Stimulated activated memory B cell treated with anti-CD40 and anti-IgM and Interleukin-4, amounts not matched to agents 10 μg/mL and 1 μg/mL and 100 μg/mL, for 72 hours (primary cell): ENCODE measurements at regions not wholly inside any gene's neighbourhood (a gene's known extent, or its start where the extent isn't known, plus 50 kb on each side); places are given as distances from the start of the nearest gene placed in this dataset.

ENCODE experiments used
- ATAC-seq: fragments of 150-1000 bp; cut with Tn5 transposase; 2 replicates; pipeline ENCODE4 v1.10.0; 2021
- H3K27ac Mint-ChIP-seq: one replicate; pipeline ENCODE4 v1.8.0; 2022; ENCODE audit warnings: mild to moderate bottlenecking, mixed read lengths
- H3K27me3 Mint-ChIP-seq: one replicate; pipeline ENCODE4 v1.8.0; 2022; ENCODE audit warnings: mixed read lengths
- H3K36me3 Mint-ChIP-seq: one replicate; pipeline ENCODE4 v1.8.0; 2022; ENCODE audit warnings: mixed read lengths
- H3K4me1 Mint-ChIP-seq: one replicate; pipeline ENCODE4 v1.8.0; 2022; ENCODE audit warnings: mixed read lengths
- H3K4me3 Mint-ChIP-seq: one replicate; pipeline ENCODE4 v1.8.0; 2022; ENCODE audit warnings: mild to moderate bottlenecking, moderate library complexity, mixed read lengths
- H3K9me3 Mint-ChIP-seq: one replicate; pipeline ENCODE4 v1.8.0; 2022; ENCODE audit warnings: mixed read lengths

DNA sequence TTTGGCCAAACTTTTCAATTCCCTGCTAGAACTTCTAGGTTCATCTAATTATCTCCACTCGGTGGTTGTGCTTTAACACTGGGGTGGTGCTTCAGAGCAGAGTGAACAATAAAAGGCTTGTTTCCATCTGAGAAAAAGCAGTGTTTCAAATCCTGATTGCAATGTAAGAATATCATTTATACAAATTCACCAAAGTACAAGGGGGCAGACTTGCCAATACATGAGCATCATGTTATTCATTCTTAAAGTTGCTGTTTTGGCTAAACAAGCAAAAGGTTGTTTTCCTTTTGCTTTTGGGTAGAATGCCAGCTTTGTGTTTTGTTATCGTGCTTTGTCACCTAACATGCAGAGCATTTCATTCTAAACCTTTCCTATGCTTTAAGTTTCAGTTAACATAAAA lies 78.5 kb upstream of the UBAC2 start:
- H3K9me3 Mint-ChIP-seq = peaks cover 5% of the 10 kb centered on the region
- H3K4me1 Mint-ChIP-seq = peaks cover 33% of the 10 kb centered on the region
- H3K36me3 Mint-ChIP-seq = peaks cover 4% of the 10 kb centered on the region
- no peak overlapping the region for H3K4me3 Mint-ChIP-seq
- peaks cover 35% of the 10 kb centered on the region for H3K27me3 Mint-ChIP-seq
- no peak for ATAC-seq
- no peak overlapping the region for H3K27ac Mint-ChIP-seq

DNA sequence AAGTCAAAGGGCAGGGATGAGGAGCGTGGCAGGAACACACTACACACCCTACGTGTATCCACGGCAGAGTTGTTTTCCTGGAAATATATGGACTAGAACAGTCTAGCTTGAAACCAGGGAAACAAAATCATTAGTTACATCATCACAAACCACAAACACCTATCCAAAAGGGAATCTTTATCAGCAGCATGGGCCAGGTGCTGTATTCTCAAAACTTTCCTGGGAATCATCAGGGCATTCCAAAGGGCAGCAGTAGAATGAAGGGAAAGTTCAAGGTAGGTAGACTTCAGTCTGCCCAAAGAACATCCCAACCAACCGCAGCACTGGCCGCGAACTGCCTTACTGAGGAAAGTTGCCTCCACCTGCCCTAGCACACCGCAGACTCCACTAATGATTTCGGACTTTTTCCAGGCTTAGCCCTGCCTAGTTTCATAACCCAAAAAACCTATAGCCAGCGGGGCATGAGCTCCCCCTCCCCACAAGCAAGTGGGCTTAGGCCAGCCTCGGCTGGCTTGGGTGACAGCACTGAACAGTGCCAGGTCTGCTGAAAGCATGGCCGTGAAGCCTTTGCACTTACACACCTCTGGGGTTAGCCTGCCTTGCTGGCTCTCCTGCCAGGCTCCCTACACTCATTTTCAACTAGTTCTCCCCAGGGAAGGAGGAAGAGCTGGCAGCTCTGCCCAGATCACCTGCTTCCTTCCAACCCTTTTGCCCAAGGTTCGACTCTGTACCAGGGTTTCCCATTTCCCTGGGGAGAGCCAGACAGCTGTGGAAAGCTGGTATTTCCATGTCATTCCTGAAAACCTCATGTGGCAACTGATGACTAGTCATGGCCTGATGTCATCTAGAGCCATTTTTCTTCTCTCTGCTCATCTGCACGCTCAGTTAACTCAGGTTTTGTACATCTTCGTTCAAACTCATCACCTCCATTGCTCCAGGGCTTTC lies 77.3 kb upstream of the UBAC2 start:
- Mint-ChIP-seq H3K27me3 (peaks cover 35% of the 10 kb centered on the region), H3K4me3 (no peak overlapping the region), H3K9me3 (peaks cover 5% of the 10 kb centered on the region), H3K36me3 (peaks cover 4% of the 10 kb centered on the region), H3K27ac (no peak overlapping the region), H3K4me1 (peaks cover 33% of the 10 kb centered on the region)
- ATAC-seq = no peak

DNA sequence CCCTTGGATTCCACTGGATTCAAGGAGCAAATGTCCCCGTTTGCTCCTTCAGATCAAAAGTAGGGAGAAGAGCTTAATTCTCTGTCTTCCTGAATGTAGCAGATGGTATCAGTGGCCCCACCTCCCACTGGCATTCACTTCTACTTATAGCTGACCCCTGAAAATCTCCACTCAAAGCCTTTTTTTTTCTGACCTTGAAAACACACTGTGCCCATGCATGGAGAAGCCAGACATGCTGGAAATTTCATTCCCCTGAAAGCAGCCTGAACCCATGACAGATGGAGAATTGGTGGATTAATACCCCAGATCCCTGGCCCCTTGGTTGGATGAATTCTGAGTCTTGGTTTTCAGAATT lies 76.6 kb upstream of the UBAC2 start:
- no peak for ATAC-seq
- Mint-ChIP-seq H3K9me3 (peaks cover 5% of the 10 kb centered on the region), H3K27me3 (peaks cover 35% of the 10 kb centered on the region), H3K27ac (peak overlapping the region; percentile 53), H3K4me3 (no peak overlapping the region), H3K36me3 (peaks cover 4% of the 10 kb centered on the region), H3K4me1 (peaks cover 33% of the 10 kb centered on the region)

DNA sequence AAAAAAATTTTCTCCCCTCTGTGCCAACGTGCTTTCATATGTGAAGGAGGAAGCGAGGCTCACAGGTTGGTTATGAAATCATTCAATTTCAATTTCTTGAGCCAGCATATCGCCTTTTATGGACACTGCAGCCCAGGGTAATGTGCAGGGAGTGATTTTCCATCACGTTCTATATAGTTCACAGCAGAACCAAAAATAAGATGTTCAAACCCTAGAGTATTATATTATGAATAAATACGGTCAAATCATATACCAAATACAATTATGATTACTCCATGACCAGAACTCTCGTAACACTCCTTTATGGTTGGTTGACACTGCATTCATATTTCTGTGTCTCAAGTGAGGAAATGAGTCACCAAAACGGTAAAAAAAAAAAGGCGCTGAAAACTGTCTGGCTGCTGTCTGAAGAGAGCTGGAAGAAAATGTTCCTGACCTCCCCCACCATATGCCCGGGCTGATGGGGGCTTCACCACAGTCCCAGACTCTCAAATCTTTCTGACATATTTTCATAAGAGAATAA lies 75.8 kb upstream of the UBAC2 start:
- peaks cover 30% of the 10 kb centered on the region for H3K4me1 Mint-ChIP-seq
- peaks cover 35% of the 10 kb centered on the region for H3K27me3 Mint-ChIP-seq
- ATAC-seq = peak; percentile 85
- H3K27ac Mint-ChIP-seq = peak overlapping the region; percentile 53
- peak overlapping the region; percentile 52 for H3K4me3 Mint-ChIP-seq
- H3K36me3 Mint-ChIP-seq = peaks cover 4% of the 10 kb centered on the region
- H3K9me3 Mint-ChIP-seq = peaks cover 5% of the 10 kb centered on the region

DNA sequence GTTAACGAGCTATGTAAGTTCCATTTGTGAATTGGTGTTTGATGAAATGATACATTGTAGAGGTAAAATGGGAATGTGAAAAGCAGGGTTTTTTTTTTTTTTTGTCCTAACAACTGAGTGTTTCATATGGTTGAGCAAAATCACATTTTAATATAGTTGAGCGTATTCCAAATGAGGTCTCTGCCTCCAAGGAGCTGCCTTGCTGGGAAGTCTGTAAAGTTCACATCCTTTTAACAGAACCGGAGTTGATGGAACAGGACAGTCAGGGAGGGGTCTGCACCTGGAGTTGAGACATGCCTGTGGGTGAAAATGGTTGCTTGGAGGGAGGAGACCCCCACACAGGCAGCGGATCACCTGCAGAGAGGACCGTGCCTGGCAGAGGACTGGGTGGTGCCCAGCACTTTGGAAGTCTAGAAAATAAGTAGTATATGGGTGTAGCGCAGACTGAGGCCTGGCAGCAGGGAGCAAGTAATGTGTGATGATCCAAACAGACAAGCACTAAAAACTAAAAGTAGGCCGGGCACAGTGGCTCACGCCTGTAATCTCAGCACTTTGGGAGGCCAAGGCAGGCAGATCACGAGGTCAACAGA lies 75.2 kb upstream of the UBAC2 start:
- no peak for ATAC-seq
- Mint-ChIP-seq H3K9me3 (peaks cover 2% of the 10 kb centered on the region), H3K4me3 (peak overlapping the region; percentile 52), H3K4me1 (peaks cover 24% of the 10 kb centered on the region), H3K36me3 (peaks cover 2% of the 10 kb centered on the region), H3K27me3 (peaks cover 35% of the 10 kb centered on the region), H3K27ac (peak overlapping the region; percentile 53)

DNA sequence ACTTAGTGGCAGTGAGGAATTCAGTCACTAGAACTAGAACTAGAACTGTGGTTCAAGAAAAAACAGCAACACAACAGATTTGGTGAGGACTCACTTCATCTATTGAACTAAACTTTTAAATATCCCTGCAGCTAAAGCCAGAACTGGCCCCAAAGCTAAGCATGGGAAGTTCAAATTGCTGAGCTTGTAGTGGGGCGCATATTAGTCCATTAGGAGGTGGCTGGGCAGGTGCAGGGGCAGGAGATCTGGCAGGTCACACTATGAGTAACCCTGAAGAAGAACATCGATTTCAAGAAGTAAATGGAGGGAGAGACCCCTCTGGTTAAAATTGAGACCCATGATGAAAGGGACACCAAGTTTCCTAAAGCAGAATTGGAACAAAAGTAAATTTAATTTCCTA lies 73.8 kb upstream of the UBAC2 start:
- ATAC-seq = no peak
- Mint-ChIP-seq H3K9me3 (no peaks in the 10 kb centered on the region), H3K36me3 (no peaks in the 10 kb centered on the region), H3K4me1 (peaks cover 21% of the 10 kb centered on the region), H3K27me3 (peaks cover 35% of the 10 kb centered on the region), H3K27ac (no peak overlapping the region), H3K4me3 (no peak overlapping the region)

DNA sequence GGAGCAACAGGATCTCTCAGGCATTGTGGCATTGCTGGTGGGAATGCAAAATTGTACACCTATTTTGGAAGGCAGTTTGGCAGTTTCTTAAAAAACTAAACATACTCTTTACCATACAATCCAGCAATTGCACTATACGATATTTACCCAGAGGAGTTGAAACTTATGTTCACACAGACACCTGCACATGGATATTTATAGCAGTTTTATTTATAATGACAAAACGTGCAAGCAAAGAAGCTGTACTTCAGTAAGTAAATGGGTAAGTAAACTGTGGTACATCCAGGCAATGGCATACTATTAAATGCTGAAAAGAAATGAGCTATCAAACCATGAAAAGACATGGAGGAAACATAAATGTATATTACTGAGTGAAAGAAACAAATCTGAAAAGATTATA lies 71.6 kb upstream of the UBAC2 start:
- no peak for ATAC-seq
- no peak overlapping the region for H3K27ac Mint-ChIP-seq

DNA sequence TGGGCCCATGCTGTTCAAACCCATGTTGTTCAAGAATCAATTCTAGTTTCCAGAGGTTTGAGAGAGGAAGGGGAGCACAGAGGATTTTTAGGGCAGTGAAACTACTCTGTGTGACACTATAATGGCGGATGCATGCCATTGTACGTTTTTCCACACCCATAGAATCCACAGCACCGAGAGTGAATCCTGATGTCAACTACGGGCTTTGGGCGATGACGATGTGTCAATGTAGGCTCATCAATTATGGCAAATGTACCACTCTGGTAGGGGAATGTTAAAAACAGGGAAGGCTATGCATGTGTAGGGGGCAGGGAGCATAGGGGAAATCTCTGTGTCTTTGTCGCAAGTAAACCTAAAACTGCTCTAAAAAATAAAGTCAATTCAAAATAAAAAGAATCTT lies 70.7 kb upstream of the UBAC2 start:
- H3K27ac Mint-ChIP-seq = no peak overlapping the region
- H3K27me3 Mint-ChIP-seq = peaks cover 16% of the 10 kb centered on the region
- no peaks in the 10 kb centered on the region for H3K36me3 Mint-ChIP-seq
- peaks cover 7% of the 10 kb centered on the region for H3K4me1 Mint-ChIP-seq
- no peak overlapping the region for H3K4me3 Mint-ChIP-seq
- ATAC-seq = no peak
- H3K9me3 Mint-ChIP-seq = no peaks in the 10 kb centered on the region

More for the DNA sequence above, 71.6 kb upstream of the UBAC2 start:
- peaks cover 24% of the 10 kb centered on the region for H3K27me3 Mint-ChIP-seq
- no peak overlapping the region for H3K4me3 Mint-ChIP-seq
- peaks cover 16% of the 10 kb centered on the region for H3K4me1 Mint-ChIP-seq
- H3K36me3 Mint-ChIP-seq = no peaks in the 10 kb centered on the region
- no peaks in the 10 kb centered on the region for H3K9me3 Mint-ChIP-seq

DNA sequence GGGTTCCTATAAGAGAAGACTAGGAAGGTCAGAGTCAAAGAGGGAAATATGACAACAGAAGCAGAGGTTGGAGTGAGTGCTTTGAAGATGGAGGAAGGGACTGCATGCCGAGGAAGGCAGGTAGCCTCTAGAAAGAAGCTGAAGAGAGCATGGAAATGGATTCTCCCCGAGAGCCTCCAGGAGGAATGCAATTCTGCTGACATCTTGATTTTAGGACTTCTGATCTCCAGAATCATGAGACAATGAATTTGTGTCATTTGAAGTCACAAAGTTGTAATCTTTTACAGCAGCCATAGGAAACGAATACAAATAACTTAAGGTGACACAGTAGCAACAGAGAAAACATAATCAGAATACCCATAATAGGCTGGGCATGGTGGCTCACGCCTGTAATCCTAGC lies 69.2 kb upstream of the UBAC2 start:
- ATAC-seq = no peak
- Mint-ChIP-seq H3K27me3 (peaks cover 9% of the 10 kb centered on the region), H3K9me3 (no peaks in the 10 kb centered on the region), H3K4me1 (no peaks in the 10 kb centered on the region), H3K4me3 (no peak overlapping the region), H3K27ac (no peak overlapping the region), H3K36me3 (no peaks in the 10 kb centered on the region)

DNA sequence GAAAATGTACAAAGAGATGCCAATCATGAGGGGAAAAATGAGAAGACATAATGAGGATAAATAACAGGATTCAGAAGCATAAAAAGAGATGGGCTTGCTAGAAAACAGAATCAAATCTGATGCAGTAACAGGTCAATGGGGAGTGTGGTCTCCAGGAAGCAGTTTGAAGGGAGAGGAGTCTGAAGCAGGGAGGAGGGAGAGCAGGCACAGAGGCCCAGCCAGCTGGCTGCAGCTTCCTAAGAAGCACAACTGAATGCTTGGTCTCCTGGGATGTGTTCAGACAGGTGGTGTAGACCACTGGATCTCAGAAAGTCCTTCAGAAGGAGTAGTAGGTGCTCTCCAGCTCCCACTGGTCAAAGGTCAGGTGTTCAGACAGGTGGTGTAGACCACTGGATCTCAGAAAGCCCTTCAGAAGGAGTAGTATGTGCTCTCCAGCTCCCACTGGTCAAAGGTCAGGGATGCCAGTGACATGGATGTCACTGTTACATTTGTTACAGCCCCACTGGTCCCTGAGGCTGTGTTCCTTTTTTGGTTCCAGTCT lies 68.3 kb upstream of the UBAC2 start:
- ATAC-seq = no peak
- H3K4me3 Mint-ChIP-seq = no peak overlapping the region
- peaks cover 9% of the 10 kb centered on the region for H3K27me3 Mint-ChIP-seq
- H3K27ac Mint-ChIP-seq = no peak overlapping the region
- no peaks in the 10 kb centered on the region for H3K36me3 Mint-ChIP-seq
- H3K4me1 Mint-ChIP-seq = no peaks in the 10 kb centered on the region
- H3K9me3 Mint-ChIP-seq = no peaks in the 10 kb centered on the region

DNA sequence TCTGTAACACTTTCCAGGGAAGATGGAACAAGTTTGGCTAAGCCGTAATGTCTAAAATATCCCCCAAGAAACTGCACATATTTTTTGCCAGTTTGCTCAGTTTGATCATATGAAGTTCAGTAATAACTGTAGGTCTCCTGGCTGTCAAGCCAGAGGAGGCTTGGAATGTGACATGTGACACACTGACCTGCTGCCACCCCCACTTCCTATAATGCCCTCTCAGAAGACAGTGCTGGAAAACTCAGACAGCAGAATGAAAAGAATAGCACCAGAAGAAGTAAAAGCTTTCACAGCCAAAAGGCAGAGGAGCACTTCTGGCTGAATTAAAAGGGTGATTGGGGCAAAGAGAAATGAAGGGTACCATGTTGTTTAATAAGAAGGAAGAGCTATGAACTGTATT lies 67.4 kb upstream of the UBAC2 start:
- no peak overlapping the region for H3K4me3 Mint-ChIP-seq
- no peak overlapping the region for H3K27ac Mint-ChIP-seq
- no peaks in the 10 kb centered on the region for H3K9me3 Mint-ChIP-seq
- H3K4me1 Mint-ChIP-seq = no peaks in the 10 kb centered on the region
- peaks cover 9% of the 10 kb centered on the region for H3K27me3 Mint-ChIP-seq
- no peak for ATAC-seq
- no peaks in the 10 kb centered on the region for H3K36me3 Mint-ChIP-seq

DNA sequence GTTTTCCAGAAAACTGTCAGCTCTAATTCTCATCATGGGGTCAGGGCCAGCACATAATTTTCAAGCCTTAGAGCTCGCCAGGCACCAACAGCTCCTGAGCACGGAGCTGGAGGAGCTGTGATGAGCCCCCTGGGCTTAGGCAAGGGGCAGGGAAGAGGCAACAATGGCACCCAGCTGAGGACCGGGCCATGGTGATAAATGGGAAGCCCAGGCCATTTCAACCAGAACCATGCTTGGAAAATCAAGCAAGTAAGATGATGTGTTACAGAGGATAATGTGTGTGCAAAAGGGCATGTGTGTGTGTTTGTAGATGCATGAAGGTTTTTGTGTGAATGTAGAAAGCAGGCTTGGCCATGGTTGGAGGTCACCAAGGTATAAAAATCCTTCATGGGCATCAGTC lies 66.8 kb upstream of the UBAC2 start:
- Mint-ChIP-seq H3K9me3 (no peaks in the 10 kb centered on the region), H3K4me1 (no peaks in the 10 kb centered on the region), H3K27ac (no peak overlapping the region), H3K27me3 (peaks cover 9% of the 10 kb centered on the region), H3K36me3 (no peaks in the 10 kb centered on the region), H3K4me3 (no peak overlapping the region)
- ATAC-seq = no peak

DNA sequence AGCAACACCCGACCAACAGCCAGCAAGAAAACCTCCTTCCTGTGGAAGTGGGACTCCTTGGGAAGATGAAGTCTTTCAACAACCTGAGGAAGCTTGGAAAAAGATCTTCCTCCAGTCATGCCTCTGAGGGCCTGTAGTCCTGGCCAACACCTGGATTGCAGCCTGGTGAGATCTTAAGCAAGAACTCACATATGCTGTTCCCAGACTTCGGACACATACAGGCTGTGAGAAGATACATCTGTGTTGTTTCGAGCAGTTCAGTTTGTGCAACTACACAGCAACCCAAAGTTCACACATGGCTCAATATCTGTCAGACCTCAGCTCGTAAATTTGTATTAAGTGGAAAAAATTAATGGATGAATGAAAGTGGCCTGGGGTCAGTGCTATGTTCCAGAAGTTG lies 65.1 kb upstream of the UBAC2 start:
- no peaks in the 10 kb centered on the region for H3K36me3 Mint-ChIP-seq
- H3K4me3 Mint-ChIP-seq = no peak overlapping the region
- ATAC-seq = no peak
- H3K9me3 Mint-ChIP-seq = no peaks in the 10 kb centered on the region
- no peak overlapping the region for H3K27ac Mint-ChIP-seq
- peaks cover 9% of the 10 kb centered on the region for H3K27me3 Mint-ChIP-seq
- no peaks in the 10 kb centered on the region for H3K4me1 Mint-ChIP-seq

DNA sequence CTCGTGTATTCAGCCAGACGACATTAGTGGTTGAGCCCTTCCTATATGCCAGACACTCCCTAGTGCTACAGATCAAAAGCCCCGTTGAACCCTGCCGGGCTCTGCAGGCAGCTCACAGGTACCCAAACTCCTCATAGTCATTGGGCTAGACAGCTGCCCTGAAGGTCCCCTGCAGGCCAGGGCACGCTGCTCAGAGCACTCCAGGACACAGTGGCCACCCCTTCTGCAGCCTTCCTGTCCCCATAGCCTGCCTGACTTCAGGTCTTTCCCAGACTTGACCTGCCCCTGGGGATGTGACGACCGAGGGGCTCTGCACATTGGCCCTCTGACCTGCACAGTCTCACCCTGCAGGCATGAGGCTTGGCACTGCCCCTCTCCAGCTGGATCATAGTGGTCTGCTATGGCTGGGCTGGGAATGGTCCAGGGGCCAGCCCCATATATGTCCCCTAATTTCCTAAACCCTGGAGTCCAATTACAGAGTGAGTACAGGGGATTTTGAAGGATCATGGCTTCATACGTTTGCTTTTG lies 64.2 kb upstream of the UBAC2 start:
- H3K27me3 Mint-ChIP-seq = peaks cover 16% of the 10 kb centered on the region
- ATAC-seq = peak; percentile 49
- H3K9me3 Mint-ChIP-seq = peaks cover 2% of the 10 kb centered on the region
- H3K4me1 Mint-ChIP-seq = no peaks in the 10 kb centered on the region
- H3K36me3 Mint-ChIP-seq = peaks cover 3% of the 10 kb centered on the region
- H3K4me3 Mint-ChIP-seq = no peak overlapping the region
- H3K27ac Mint-ChIP-seq = no peak overlapping the region

DNA sequence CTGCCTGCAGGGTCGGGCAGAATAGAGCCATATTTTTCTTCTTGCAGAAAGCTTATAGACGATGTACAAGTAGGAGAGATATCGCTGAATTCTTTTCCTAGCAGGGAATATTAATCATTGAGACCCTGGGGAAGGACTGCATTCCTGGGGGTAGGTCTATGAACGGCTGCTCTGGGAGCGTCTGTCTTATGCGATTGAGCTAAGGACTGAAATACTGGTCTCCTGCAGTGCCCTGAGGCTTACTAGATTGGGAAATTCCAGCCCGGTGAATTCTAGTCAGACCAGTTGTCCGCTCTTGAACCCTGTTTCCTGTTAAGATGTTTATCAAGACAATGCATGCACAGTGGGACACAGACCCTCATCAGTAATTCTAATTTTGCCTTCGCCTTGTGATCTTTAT lies 59.8 kb upstream of the UBAC2 start:
- H3K4me1 Mint-ChIP-seq = peaks cover 9% of the 10 kb centered on the region
- no peak for ATAC-seq
- H3K27ac Mint-ChIP-seq = no peak overlapping the region
- H3K27me3 Mint-ChIP-seq = peaks cover 42% of the 10 kb centered on the region
- peaks cover 6% of the 10 kb centered on the region for H3K36me3 Mint-ChIP-seq
- peaks cover 4% of the 10 kb centered on the region for H3K9me3 Mint-ChIP-seq
- H3K4me3 Mint-ChIP-seq = no peak overlapping the region
